ENCODE measurements at regions not wholly inside any gene's neighbourhood (a gene's known extent, or its start where the extent isn't known, plus 50 kb on each side); places are given as distances from the start of the nearest gene placed in this dataset.

DNA sequence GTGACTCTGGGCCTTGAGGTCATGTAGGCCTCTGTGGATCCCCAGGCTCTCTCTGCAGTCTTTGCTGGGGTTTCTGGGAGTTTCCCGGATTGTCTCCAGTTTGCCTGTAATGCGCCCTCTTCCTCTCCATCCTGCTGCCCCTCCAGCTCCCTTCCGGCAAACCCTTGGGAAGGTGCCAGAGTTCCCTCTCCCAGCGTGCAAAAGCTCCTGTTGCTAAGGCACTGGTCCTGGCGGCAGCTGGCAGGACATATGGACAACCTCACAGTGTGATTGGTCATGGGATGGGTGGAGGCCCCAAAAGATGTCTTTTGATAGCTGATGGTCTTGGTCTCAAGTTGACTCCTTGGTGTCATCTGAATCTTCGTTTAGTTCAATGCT lies 320.1 kb downstream of the CYP26B1 start:
- Histone ChIP-seq H3K9me2 (ENCODE audit: insufficient read depth) (no peaks in the 10 kb centered on the region), H2AFZ (no peak overlapping the region), H3F3A (replicated peaks; ENCODE audit: low read depth) (no peaks in the 10 kb centered on the region), H3K27ac (ENCODE audit: low read depth) (no peak overlapping the region), H3K27me3 (ENCODE audit: insufficient read depth) (no peaks in the 10 kb centered on the region), H3K4me1 (ENCODE audit: insufficient read depth) (no peaks in the 10 kb centered on the region), H3K79me2 (replicated peaks; ENCODE audit: insufficient read depth) (no peaks in the 10 kb centered on the region), H3K4me2 (no peak overlapping the region), H3K4me3 (no peak overlapping the region), H4K20me1 (replicated peaks; ENCODE audit: insufficient read depth) (no peaks in the 10 kb centered on the region), H3K36me3 (ENCODE audit: insufficient read depth) (no peaks in the 10 kb centered on the region)
- no peak for TF ChIP-seq ETS1 (IDR thresholded peaks at IDR 0.05)
- TF ChIP-seq ZNF331 (CRISPR knock-in tag; IDR thresholded peaks at IDR 0.05; ENCODE audit: low read depth), result no peak
- TF ChIP-seq CTCF (conservative IDR thresholded peaks at IDR 0.05; ENCODE audit: low read depth in 2 of 2), result no peak
- TF ChIP-seq, protein P1, sequence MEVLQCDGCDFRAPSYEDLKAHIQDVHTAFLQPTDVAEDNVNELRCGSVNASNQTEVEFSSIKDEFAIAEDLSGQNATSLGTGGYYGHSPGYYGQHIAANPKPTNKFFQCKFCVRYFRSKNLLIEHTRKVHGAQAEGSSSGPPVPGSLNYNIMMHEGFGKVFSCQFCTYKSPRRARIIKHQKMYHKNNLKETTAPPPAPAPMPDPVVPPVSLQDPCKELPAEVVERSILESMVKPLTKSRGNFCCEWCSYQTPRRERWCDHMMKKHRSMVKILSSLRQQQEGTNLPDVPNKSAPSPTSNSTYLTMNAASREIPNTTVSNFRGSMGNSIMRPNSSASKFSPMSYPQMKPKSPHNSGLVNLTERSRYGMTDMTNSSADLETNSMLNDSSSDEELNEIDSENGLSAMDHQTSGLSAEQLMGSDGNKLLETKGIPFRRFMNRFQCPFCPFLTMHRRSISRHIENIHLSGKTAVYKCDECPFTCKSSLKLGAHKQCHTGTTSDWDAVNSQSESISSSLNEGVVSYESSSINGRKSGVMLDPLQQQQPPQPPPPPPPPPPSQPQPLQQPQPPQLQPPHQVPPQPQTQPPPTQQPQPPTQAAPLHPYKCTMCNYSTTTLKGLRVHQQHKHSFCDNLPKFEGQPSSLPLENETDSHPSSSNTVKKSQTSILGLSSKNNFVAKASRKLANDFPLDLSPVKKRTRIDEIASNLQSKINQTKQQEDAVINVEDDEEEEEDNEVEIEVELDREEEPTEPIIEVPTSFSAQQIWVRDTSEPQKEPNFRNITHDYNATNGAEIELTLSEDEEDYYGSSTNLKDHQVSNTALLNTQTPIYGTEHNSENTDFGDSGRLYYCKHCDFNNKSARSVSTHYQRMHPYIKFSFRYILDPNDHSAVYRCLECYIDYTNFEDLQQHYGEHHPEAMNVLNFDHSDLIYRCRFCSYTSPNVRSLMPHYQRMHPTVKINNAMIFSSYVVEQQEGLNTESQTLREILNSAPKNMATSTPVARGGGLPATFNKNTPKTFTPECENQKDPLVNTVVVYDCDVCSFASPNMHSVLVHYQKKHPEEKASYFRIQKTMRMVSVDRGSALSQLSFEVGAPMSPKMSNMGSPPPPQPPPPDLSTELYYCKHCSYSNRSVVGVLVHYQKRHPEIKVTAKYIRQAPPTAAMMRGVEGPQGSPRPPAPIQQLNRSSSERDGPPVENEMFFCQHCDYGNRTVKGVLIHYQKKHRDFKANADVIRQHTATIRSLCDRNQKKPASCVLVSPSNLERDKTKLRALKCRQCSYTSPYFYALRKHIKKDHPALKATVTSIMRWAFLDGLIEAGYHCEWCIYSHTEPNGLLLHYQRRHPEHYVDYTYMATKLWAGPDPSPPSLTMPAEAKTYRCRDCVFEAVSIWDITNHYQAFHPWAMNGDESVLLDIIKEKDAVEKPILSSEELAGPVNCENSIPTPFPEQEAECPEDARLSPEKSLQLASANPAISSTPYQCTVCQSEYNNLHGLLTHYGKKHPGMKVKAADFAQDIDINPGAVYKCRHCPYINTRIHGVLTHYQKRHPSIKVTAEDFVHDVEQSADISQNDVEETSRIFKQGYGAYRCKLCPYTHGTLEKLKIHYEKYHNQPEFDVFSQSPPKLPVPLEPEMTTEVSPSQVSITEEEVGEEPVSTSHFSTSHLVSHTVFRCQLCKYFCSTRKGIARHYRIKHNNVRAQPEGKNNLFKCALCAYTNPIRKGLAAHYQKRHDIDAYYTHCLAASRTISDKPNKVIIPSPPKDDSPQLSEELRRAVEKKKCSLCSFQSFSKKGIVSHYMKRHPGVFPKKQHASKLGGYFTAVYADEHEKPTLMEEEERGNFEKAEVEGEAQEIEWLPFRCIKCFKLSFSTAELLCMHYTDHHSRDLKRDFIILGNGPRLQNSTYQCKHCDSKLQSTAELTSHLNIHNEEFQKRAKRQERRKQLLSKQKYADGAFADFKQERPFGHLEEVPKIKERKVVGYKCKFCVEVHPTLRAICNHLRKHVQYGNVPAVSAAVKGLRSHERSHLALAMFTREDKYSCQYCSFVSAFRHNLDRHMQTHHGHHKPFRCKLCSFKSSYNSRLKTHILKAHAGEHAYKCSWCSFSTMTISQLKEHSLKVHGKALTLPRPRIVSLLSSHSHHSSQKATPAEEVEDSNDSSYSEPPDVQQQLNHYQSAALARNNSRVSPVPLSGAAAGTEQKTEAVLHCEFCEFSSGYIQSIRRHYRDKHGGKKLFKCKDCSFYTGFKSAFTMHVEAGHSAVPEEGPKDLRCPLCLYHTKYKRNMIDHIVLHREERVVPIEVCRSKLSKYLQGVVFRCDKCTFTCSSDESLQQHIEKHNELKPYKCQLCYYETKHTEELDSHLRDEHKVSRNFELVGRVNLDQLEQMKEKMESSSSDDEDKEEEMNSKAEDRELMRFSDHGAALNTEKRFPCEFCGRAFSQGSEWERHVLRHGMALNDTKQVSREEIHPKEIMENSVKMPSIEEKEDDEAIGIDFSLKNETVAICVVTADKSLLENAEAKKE (CRISPR knock-in tag; IDR thresholded peaks at IDR 0.05), result no peak
- no peak for TF ChIP-seq JUNB (IDR thresholded peaks at IDR 0.05; ENCODE audit: unreplicated experiment)
- TF ChIP-seq POLR2AphosphoS5 (IDR thresholded peaks at IDR 0.05; ENCODE audit: low read depth), result no peak
- no peak for TF ChIP-seq STAT1 (IDR thresholded peaks at IDR 0.05; ENCODE audit: unreplicated experiment)
- TF ChIP-seq NANOG (IDR thresholded peaks at IDR 0.05; ENCODE audit: borderline replicate concordance), result no peak
- no peak for TF ChIP-seq EZH2 (IDR thresholded peaks at IDR 0.05; ENCODE audit: low read depth, unreplicated experiment)
- TF ChIP-seq EZH2phosphoT487 (IDR thresholded peaks at IDR 0.05; ENCODE audit: unreplicated experiment), result no peak
- TF ChIP-seq ZNF114 (CRISPR knock-in tag; IDR thresholded peaks at IDR 0.05), result no peak
- no peak for TF ChIP-seq CREB1 (CRISPR knock-in tag; IDR thresholded peaks at IDR 0.05; ENCODE audit: low read depth)
- no peak overlapping the region for H3K4me3 Mint-ChIP-seq
- H3K27me3 Mint-ChIP-seq (ENCODE audit: insufficient read depth, low read depth, poor library complexity), result peaks cover 5% of the 10 kb centered on the region
- no peaks in the 10 kb centered on the region for H3K4me1 Mint-ChIP-seq
- ATAC-seq (no peak), DNase-seq (ENCODE audit: low spot score) (no peak)
- H3K9me3 Mint-ChIP-seq, result peaks cover 14% of the 10 kb centered on the region
- no peak overlapping the region for H3K27ac Mint-ChIP-seq
- no peaks in the 10 kb centered on the region; the same call in 2 of the 3 replicates for H3K36me3 Mint-ChIP-seq (ENCODE audit: low read depth)
